Panc1 (cell line): ENCODE measurements at regions not wholly inside any gene's neighbourhood (a gene's known extent, or its start where the extent isn't known, plus 50 kb on each side); places are given as distances from the start of the nearest gene placed in this dataset.
"Not testable (repeated sequence)": the region's sequence is repeated elsewhere in the genome, so short reads cannot be mapped to it uniquely, and the experiment has no call there.

Experiments
- ATAC-seq: fragments of 200-7000 bp; cut with Tn5 transposase; 2 replicates; pipeline ENCODE4 v1.9.1; 2020; ENCODE audit warnings: mild to moderate bottlenecking, moderate library complexity
- BruUV-seq: library from RNA; stranded (reverse); fragments of 400-500 nt; replicated peaks from 2 replicates; lab custom pipeline; 2021; lab: Mats Ljungman, UMichigan
- CTCF ChIA-PET: fragments of 300-600 bp; sonication (Branson Sonifier 250); formaldehyde crosslinking; loops from one replicate; lab custom pipeline; 2022; ENCODE audit warnings: antibody characterized with exemption; lab: Charles Lee
- POLR2A ChIA-PET: fragments of 300-600 bp; sonication (Branson Sonifier 250); formaldehyde crosslinking; loops from one replicate; lab custom pipeline; 2022; ENCODE audit warnings: antibody characterized with exemption; lab: Charles Lee
- DNase-seq: peaks from one replicate; pipeline ENCODE4 v3.0.0-alpha.2; 2010; ENCODE audit warnings: low read depth, low spot score
- H3K27ac ChIP-seq: 2 replicates; pipeline ENCODE4 v1.5.1; 2011; ENCODE audit warnings: mild to moderate bottlenecking, low read length, inconsistent platforms
- H3K27me3 ChIP-seq: fragments of 200-500 bp; sonication (Bioruptor generic); 2 replicates; pipeline ENCODE4 v1.6.0; 2014; ENCODE audit warnings: low read length, inconsistent platforms; ENCODE audit not compliant: control insufficient read depth, insufficient read depth
- H3K36me3 ChIP-seq: fragments of 200-500 bp; sonication (Bioruptor generic); 2 replicates; pipeline ENCODE4 v1.5.1; 2014; ENCODE audit warnings: inconsistent platforms, mild to moderate bottlenecking, low read length, moderate library complexity; ENCODE audit not compliant: control insufficient read depth, insufficient read depth
- H3K4me1 ChIP-seq: 2 replicates; pipeline ENCODE4 v1.5.1; 2011; ENCODE audit warnings: inconsistent platforms, mild to moderate bottlenecking, low read length, moderate library complexity; ENCODE audit not compliant: control insufficient read depth, insufficient read depth
- H3K4me3 ChIP-seq, 2 experiments: 2 replicates each; pipeline ENCODE4 v1.5.1; 2011 to 2012; ENCODE audit warnings: low read depth in 2 of 2, low read length in 2 of 2, mild to moderate bottlenecking in 2 of 2, inconsistent platforms in 1 of 2, moderate library complexity in 1 of 2
- H3K9me3 ChIP-seq: fragments of 200-500 bp; sonication (Bioruptor generic); 2 replicates; pipeline ENCODE4 v1.5.1; 2014; ENCODE audit warnings: low read depth, mild to moderate bottlenecking, inconsistent platforms, low read length, moderate library complexity; ENCODE audit not compliant: control insufficient read depth, insufficient read depth
- POLR2AphosphoS5 ChIP-seq: IDR thresholded peaks from 2 replicates; pipeline ENCODE4 v1.6.1; 2012; ENCODE audit warnings: mild to moderate bottlenecking, low read depth, low read length, moderate library complexity
- REST ChIP-seq, 2 experiments: IDR thresholded peaks; 2 replicates each; pipeline ENCODE4 v1.6.1; 2011 to 2012; ENCODE audit warnings: low read depth in 2 of 2, control low read depth in 1 of 2, low read length in 1 of 2, mild to moderate bottlenecking in 1 of 2, moderate library complexity in 1 of 2; ENCODE audit not compliant: insufficient read depth in 1 of 2
- SIN3A ChIP-seq: IDR thresholded peaks from 2 replicates; pipeline ENCODE4 v1.6.1; 2012; ENCODE audit warnings: low read depth, mild to moderate bottlenecking, low read length, moderate library complexity, borderline replicate concordance; ENCODE audit not compliant: insufficient read depth
- TCF7L2 ChIP-seq: IDR thresholded peaks from 2 replicates; pipeline ENCODE4 v1.6.1; 2011; ENCODE audit warnings: mild to moderate bottlenecking, low read depth, low read length, inconsistent platforms
- in situ Hi-C: cut with HindIII; loops from 2 replicates; pipeline ENCODE4 v1.10.0; 2016; ENCODE audit warnings: low sequenced_read_pairs, low pct_unique_long_range_greater_than_20kb
- intact Hi-C: fragments of 100-400 bp; cut with micrococcal nuclease; formaldehyde crosslinking; loops from one replicate; pipeline ENCODE4 v1.10.0; 2022; ENCODE audit not compliant: unreplicated experiment
- TF ChIP-seq, protein P1 (sequence below): fragments of 450-650 bp; IDR thresholded peaks from 2 replicates; pipeline ENCODE4 v1.5.1; 2017; ENCODE audit warnings: mild to moderate bottlenecking

GRCh38 chr18:43846299-43846698 lies 569.0 kb upstream of the SYT4 start:
- TF ChIP-seq, protein P1, sequence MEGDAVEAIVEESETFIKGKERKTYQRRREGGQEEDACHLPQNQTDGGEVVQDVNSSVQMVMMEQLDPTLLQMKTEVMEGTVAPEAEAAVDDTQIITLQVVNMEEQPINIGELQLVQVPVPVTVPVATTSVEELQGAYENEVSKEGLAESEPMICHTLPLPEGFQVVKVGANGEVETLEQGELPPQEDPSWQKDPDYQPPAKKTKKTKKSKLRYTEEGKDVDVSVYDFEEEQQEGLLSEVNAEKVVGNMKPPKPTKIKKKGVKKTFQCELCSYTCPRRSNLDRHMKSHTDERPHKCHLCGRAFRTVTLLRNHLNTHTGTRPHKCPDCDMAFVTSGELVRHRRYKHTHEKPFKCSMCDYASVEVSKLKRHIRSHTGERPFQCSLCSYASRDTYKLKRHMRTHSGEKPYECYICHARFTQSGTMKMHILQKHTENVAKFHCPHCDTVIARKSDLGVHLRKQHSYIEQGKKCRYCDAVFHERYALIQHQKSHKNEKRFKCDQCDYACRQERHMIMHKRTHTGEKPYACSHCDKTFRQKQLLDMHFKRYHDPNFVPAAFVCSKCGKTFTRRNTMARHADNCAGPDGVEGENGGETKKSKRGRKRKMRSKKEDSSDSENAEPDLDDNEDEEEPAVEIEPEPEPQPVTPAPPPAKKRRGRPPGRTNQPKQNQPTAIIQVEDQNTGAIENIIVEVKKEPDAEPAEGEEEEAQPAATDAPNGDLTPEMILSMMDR = no peak
- TF ChIP-seq POLR2AphosphoS5 = no peak
- no peak for TF ChIP-seq REST (IDR thresholded peaks at IDR 0.05; ENCODE audit: insufficient read depth in 1 of 2, low read depth in 2 of 2, low read length in 1 of 2)
- no peak for TF ChIP-seq TCF7L2
- TF ChIP-seq SIN3A = no peak
- ChIA-PET CTCF (no interaction called here), POLR2A (no interaction called here)
- ATAC-seq = no peak
- Histone ChIP-seq H3K27ac (no peak overlapping the region), H3K27me3 (no peaks in the 10 kb centered on the region), H3K4me1 (no peaks in the 10 kb centered on the region), H3K36me3 (no peaks in the 10 kb centered on the region), H3K4me3 (no peak overlapping the region), H3K9me3 (no peaks in the 10 kb centered on the region)
- no peak for DNase-seq
- in situ Hi-C loops (no loop called here), intact Hi-C loops (no loop called here)
- BruUV-seq = no TSS peak

- DNase-seq = no peak
- H3K27me3 ChIP-seq = no peaks in the 10 kb centered on the region
- CTCF ChIA-PET = no interaction called here
- TF ChIP-seq, protein P1 = no peak
- TF ChIP-seq TCF7L2 = no peak
- TF ChIP-seq REST (IDR thresholded peaks at IDR 0.05; ENCODE audit: insufficient read depth in 1 of 2, low read depth in 2 of 2, low read length in 1 of 2) = no peak
- no peak for TF ChIP-seq SIN3A
- no peak for TF ChIP-seq POLR2AphosphoS5
- POLR2A ChIA-PET = no interaction called here
- no peak overlapping the region for H3K27ac ChIP-seq
- H3K36me3 ChIP-seq = no peaks in the 10 kb centered on the region
- ATAC-seq = no peak
- in situ Hi-C loops (no loop called here), intact Hi-C loops (no loop called here)
- no peak overlapping the region for H3K4me3 ChIP-seq
- no peaks in the 10 kb centered on the region for H3K9me3 ChIP-seq
- H3K4me1 ChIP-seq = no peaks in the 10 kb centered on the region
- no TSS peak for BruUV-seq
Measured at GRCh38 chr18:43847164-43848091, 570.1 kb upstream of the SYT4 start.

- CTCF ChIA-PET, BruUV-seq, intact Hi-C loops, POLR2A ChIA-PET, H3K9me3 ChIP-seq, H3K4me3 ChIP-seq, H3K27ac ChIP-seq, H3K4me1 ChIP-seq, ATAC-seq, in situ Hi-C loops, H3K36me3 ChIP-seq, H3K27me3 ChIP-seq, DNase-seq: not testable (repeated sequence)
Measured at GRCh38 chr18:43849831-43850230, 572.5 kb upstream of the SYT4 start.
